ENCODE measurements at regions not wholly inside any gene's neighbourhood (a gene's known extent, or its start where the extent isn't known, plus 50 kb on each side); places are given as distances from the start of the nearest gene placed in this dataset.

DNA sequence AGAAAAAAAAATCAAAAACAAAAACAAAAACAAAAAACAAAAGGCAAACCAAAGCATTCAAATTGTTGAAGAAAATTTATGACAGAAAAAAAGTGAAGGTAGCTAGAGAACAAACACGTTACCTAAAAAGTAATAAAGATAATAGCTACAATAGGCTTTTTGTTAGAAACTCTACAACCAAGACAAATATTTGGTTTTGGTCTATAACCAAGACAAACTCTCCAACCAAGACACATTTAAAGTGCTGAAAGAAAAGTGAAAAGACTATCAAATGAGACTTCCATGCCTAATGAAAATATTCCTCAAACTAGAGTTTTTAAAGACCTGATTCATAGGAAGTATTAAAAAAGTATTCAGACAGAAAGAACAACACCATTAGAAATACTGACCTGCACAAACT, 391.9 kb upstream of the NDST4 start:
- TF ChIP-seq, protein P1, sequence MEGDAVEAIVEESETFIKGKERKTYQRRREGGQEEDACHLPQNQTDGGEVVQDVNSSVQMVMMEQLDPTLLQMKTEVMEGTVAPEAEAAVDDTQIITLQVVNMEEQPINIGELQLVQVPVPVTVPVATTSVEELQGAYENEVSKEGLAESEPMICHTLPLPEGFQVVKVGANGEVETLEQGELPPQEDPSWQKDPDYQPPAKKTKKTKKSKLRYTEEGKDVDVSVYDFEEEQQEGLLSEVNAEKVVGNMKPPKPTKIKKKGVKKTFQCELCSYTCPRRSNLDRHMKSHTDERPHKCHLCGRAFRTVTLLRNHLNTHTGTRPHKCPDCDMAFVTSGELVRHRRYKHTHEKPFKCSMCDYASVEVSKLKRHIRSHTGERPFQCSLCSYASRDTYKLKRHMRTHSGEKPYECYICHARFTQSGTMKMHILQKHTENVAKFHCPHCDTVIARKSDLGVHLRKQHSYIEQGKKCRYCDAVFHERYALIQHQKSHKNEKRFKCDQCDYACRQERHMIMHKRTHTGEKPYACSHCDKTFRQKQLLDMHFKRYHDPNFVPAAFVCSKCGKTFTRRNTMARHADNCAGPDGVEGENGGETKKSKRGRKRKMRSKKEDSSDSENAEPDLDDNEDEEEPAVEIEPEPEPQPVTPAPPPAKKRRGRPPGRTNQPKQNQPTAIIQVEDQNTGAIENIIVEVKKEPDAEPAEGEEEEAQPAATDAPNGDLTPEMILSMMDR (IDR thresholded peaks at IDR 0.05) = no peak
- TF ChIP-seq POLR2A (IDR thresholded peaks at IDR 0.05) (no peak), POLR2AphosphoS5 (IDR thresholded peaks at IDR 0.05) (no peak), EP300 (IDR thresholded peaks at IDR 0.05) (no peak)

Measured in sigmoid colon (tissue), 4 donors.